EL (cell line): ENCODE measurements at regions not wholly inside any gene's neighbourhood (a gene's known extent, or its start where the extent isn't known, plus 50 kb on each side); places are given as distances from the start of the nearest gene placed in this dataset.
A peak's percentile ranks its signal among the peaks of the same experiment; 100 is the strongest.

Source experiments
- DNase-seq: peaks from one replicate; pipeline ENCODE4 v3.0.0-alpha.2; 2016

DNA sequence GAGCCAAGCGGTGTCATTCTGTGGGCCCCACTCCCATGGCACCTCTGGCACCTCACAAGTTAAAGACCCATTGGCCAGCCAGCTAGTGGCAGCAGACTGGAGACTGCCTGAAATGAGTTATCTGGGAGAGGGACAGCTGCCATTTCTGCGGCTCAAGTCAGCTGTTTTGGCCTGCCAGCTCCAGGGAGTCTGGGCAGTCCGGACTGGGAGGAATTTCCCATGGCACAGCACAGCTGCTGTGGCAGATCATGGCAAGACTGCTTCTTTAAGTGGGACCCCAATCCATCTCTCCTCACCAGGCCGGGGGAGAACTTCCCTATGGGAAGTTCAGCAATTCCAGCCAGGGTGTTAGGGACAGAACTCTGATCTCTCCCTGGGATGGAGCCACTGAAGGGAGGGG lies 2187.6 kb upstream of the CELF4 start:
- DNase-seq = no peak

GRCh38 chr18:39752351-39752750 lies 2186.8 kb upstream of the CELF4 start:
- DNase-seq = no peak

GRCh38 chr18:39751921-39752320 lies 2186.3 kb upstream of the CELF4 start:
- DNase-seq = no peak

DNA sequence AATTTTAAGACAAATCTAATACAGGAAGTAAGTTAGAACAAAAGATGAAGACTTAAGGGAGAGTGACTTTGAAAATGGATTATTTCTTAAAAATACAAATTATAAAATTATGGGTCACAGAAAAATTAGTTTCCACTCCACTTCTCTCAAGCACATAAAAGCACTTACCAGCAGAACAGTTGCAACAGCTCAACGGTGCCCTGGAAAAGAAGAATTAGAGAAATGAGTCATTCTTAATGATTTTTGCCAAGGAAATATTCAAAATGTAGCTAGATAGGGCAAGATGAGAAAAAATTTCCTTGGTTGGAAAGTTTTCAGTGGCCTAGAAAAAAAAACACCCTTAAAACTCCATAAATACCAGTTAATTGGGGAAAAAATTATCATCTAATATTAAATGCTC lies 2185.6 kb upstream of the CELF4 start:
- no peak for DNase-seq

DNA sequence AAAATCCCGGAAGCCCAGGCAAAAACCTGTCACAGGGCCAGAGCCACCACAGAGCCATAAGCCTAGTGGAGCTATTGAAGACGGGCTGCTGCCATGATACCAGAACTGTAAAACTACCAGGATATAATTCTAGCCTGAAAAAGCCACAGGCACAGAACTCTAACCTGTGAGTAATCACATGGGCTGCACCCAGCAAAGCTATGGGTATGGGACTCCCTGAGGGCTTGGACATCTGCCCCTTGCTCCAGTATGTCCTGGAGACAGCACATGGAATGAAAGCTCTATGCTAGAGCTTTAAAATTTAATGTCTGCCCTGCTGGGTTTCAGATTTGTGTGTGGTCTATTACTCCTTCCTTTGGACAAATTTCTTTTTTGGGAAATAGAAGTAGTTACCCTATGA lies 2183.6 kb upstream of the CELF4 start:
- DNase-seq = peak; percentile 33

DNA sequence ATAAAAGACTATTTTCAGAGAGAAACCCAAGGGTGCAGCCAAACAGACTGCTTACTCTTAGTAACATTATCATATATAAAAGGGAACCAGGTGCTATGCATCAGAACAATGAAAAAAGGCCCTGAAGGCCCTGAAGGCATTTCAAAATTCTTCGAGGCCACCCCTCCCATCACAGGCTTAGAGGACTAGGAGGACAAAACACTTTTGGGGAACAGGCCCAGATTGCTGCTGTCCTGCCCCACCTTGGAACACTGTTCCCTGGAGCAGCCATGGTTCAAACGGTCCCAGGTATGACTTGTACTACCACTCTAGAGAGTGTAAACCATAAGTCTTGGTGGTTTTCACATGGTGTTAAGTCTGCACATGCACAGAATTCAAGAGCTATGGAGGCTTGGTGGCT lies 2183.1 kb upstream of the CELF4 start:
- DNase-seq = no peak

- DNase-seq = no peak
Measured at GRCh38 chr18:39746201-39746600, 2180.6 kb upstream of the CELF4 start.

- DNase-seq = no peak
Measured at GRCh38 chr18:39743463-39743862, 2177.9 kb upstream of the CELF4 start.

- no peak for DNase-seq
Measured at GRCh38 chr18:39741755-39742466, 2176.3 kb upstream of the CELF4 start.

DNA sequence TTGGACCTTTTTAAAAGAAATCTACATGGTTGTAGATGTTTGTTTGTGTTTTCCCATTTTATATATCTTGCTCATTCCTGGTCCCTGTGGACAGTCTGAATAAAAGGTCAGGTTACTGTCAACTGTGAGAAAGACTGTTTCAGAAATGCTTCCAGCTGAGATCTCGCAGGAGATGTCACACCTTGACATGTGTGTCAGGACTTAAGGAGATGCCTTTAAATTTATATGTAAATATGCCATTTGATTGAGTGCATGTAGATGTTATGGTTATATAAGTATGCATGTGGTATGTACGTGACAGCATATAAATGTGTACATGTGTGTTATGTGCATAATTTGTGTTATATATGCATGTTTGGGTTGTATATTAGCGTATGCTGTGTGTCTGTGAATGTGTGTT lies 2172.3 kb upstream of the CELF4 start:
- DNase-seq = no peak

DNA sequence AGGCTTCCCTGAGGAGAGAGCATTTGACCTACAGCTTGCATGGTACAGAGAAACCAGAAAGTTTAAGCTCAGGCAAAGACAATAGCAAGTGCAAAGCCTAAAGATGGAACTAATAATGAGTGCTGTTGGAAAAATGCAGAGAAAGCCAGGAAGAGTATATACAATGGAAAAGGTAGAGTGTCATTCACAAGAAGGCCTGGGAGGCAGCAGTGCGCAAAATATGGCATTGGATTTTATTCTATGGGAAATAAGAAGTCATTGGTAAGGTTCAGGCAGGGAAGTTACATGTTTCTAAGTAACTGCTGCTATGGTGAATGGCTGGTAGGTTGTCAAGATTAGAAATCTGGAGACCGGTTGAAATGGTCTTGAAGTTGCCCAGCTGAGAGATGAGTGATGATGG lies 2167.3 kb upstream of the CELF4 start:
- DNase-seq = no peak

DNA sequence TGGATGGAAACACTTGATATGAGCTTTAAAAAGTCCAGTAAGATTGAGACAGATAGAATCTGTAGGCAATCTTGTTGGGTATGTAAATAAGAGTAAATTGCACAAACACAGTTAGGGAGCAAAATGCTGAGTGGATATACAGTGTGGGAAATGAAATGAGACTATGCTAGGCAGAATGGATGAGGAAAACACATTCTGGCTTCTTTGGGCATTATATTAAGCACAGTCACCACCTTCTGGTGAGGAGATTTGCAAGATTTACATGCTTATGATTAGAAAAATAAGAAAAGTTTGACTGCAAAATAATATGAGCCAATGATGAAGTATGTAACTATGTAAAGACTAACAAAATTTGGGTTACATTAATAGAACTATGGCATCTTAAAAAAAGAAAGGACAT lies 2165.0 kb upstream of the CELF4 start:
- DNase-seq = no peak

DNA sequence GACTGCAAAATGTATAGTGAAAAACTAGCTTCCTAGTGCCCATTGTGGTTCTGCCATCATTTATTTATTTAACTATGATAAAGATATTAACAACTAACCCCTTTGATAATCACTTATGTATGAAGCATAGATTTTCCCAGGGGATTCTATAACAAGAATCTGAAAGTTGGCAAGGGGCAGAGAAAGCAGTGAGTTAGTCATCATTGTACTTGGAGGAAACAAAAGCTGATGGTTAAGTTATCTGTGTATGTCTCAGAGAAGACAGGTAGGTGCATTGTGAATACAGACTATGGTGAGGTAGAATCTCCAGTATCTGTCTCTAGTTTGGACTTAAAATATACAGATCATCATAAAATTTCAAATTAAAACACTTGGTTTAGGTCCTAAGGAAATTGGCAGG lies 2159.1 kb upstream of the CELF4 start:
- DNase-seq = no peak

GRCh38 chr18:39721712-39722111 lies 2156.1 kb upstream of the CELF4 start:
- no peak for DNase-seq

GRCh38 chr18:39713961-39714360 lies 2148.4 kb upstream of the CELF4 start:
- DNase-seq = no peak

DNA sequence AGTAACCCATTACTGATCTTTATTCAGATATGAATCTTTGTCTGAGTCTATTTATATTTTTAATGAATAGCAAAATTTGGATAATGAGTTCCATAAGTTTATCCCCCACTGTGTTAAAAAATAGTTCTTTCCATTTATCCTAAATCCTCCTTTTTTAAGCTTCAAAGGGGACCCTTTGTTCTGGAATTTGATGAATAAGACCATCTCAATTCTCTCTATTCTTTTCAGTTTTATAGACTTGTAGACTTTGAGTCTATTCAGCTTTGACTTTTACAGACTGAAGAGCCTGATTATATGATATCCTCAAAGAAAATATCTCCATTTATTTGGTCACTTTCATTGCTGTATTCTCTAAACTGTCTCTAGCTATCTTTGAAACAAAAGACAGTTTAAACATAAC lies 2146.1 kb upstream of the CELF4 start:
- DNase-seq = no peak

DNA sequence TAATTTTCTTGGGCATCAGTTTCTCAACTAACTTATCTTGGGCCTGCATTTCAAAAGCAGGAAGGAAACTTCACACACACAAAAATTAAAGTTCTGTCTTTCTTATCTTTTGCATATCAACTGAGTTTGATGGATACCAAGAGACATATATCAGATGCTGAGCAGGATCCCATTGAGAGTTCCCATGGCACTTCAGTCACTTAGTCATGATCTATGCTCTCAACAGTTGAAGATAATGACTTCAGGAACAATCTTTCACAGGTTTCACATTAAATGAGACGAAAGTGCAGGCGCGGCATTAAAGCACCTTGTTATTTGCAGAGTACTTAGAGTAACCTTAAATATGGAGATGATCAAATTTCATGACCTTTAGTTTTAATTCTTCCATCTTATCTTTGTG lies 2139.8 kb upstream of the CELF4 start:
- no peak for DNase-seq

DNA sequence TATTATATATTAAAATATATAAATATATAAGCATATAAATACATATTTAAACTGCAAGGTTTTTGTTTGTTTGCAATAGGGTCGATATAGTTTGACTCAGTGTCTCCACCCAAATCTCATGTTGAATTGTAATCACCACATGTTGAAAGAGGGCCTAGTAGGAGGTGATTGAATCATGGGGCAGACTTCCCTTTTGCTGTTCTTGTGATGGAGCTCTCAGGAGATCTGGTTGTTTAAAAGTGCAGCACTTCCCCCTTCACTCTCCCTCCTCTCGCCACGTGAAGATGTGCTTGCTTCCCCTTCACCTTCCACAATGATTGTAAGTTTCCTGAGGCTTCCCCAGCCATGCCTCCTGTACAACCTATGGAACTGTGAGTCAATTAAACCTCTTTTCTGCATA lies 2137.3 kb upstream of the CELF4 start:
- DNase-seq = no peak

GRCh38 chr18:39701839-39702238 lies 2136.2 kb upstream of the CELF4 start:
- DNase-seq = peak; percentile 16

- DNase-seq = no peak
Measured at GRCh38 chr18:39701055-39701783, 2135.6 kb upstream of the CELF4 start.

GRCh38 chr18:39699340-39699964 lies 2133.9 kb upstream of the CELF4 start:
- DNase-seq = no peak

GRCh38 chr18:39698436-39698835 lies 2132.8 kb upstream of the CELF4 start:
- DNase-seq = no peak

DNA sequence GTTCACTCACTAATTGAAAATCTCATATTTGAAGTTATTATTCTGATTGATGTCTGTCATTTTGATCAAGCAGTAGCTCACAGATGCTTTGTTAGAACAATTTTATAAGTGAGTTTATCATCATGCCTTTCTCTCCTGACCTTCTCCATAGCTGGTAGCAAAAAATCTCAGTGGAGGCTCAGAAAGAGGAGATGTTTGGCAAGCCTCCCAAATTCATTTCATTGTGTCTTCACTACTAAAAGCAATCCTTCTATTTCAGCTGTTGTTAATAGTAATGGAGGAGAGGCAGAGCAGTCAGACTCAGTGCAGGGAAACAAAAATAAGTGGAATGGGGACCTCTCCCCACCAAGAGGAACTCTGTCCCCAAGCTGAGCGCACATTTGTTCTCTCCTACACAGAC lies 2127.8 kb upstream of the CELF4 start:
- no peak for DNase-seq

DNA sequence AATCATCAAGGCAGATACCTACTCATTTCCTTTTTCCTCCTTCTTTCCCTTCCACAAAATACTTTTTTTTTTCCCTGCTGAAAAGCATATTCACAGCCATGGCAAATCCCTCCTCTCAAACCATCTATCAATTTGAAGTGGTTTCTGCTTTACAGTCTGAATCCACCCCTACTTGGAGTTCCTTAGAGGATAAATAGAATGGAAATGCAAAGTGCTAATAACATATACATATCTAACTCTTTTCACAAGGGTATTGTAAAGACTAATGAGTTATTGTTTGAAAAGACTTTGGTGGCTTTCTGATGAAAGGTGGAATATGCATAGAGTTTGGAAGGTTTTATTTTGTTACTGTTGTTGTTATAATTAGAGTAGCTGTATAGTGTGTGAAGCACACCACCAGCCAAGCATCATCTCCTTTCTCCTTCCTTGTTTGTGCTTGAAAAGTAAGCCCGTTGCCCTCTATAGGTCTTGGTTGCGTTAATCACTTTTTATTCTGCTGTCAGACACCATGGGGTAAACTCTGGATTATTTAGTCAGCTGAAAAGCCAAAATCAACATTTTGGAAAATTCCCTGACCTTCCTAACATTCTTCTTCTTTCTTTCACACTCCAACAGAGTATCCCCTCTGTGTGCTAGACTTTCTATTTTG lies 2126.9 kb upstream of the CELF4 start:
- DNase-seq = no peak
